SHP77 (cell line): ENCODE measurements at regions not wholly inside any gene's neighbourhood (a gene's known extent, or its start where the extent isn't known, plus 50 kb on each side); places are given as distances from the start of the nearest gene placed in this dataset.
"Not testable (repeated sequence)": the region's sequence is repeated elsewhere in the genome, so short reads cannot be mapped to it uniquely, and the experiment has no call there.

Experiments used
- DNase-seq, 2 experiments: peaks; one replicate each; lab custom pipeline; 2025; lab: John Stamatoyannopoulos, UW

DNA sequence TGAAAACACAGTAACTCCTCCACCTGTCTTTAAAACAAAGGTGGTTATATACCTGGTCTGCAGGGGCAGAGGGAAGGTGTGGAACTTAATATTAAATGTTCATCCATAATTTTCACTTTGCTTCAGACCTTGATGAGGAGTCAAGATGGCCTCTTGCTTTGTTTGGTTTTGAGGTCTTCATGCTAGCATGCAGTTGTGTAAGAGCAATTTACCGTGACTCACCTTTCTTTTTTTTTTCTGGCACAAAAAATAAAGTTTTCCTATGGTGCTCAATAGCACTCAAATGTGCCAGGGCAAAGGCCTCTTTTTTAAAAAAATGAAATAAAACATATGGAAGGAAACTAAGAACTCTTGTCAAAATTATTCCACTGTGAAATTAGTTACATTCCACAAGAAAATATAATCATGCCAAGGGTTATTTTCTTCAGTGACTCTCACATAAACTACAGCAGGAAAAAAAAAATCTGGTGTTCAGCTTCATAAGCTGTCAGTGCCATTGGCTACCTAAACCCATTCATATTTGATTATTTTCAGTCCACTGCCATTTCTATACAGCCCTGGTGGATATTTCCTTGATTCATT, 128.2 kb downstream of the SLC7A11 start:
- DNase-seq = no peak

DNA sequence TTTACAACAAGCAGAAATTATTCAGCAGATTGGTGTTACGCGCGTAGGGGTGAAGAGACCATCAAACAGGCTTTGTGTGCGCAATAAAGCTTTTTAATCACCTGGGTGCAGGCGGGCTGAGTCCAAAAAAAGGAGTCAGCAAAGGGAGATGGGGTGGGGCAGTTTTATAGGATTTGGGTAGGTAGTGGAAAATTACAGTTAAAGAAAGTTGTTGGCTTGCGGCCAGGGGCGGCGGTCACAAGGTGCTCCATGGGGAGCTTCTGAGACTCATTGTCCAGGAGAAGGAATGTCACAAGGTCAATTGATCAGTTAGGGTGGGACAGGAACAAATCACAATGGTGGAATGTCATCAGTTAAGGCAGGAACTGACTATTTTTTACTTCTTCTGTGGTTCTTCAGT, 129.3 kb downstream of the SLC7A11 start:
- DNase-seq = not testable (repeated sequence)

- no peak for DNase-seq
These were observed 129.8 kb downstream of the SLC7A11 start for GRCh38 chr4:138112389-138112788.

GRCh38 chr4:138111462-138112000, 130.6 kb downstream of the SLC7A11 start:
- no peak for DNase-seq

- DNase-seq = no peak
These were observed 131.3 kb downstream of the SLC7A11 start for GRCh38 chr4:138110815-138111214.

GRCh38 chr4:138107023-138107422, 135.1 kb downstream of the SLC7A11 start:
- DNase-seq = no peak

DNA sequence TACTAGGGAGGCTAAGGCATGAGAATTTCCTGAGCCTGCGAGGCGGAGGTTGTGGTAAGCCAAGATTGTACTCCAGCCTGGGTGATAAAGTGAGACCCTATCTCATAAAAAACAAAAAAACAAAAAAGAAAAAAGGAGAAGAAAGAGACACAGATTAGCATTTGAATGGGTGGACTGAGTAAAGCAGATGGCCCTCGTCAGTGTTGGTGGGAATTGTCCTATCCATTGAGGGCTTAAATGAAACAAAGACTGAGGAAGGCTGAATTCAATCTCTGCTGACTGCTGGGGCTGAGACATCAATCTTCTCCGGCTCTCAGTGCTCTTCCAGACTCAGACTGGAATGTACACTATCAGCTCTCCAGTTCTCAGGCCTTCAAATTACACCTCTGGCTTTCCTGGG, 136.8 kb downstream of the SLC7A11 start:
- DNase-seq = no peak

- no peak for DNase-seq
These were observed 137.9 kb downstream of the SLC7A11 start for GRCh38 chr4:138104284-138104680.

- no peak for DNase-seq
These were observed 138.4 kb downstream of the SLC7A11 start for GRCh38 chr4:138103597-138104283.

GRCh38 chr4:138099385-138099784, 142.8 kb downstream of the SLC7A11 start:
- no peak for DNase-seq

- no peak for DNase-seq
These were observed 144.1 kb downstream of the SLC7A11 start for GRCh38 chr4:138097912-138098600.

GRCh38 chr4:138096384-138097062, 145.6 kb downstream of the SLC7A11 start:
- DNase-seq = no peak

GRCh38 chr4:138095378-138095777, 146.8 kb downstream of the SLC7A11 start:
- no peak for DNase-seq

DNA sequence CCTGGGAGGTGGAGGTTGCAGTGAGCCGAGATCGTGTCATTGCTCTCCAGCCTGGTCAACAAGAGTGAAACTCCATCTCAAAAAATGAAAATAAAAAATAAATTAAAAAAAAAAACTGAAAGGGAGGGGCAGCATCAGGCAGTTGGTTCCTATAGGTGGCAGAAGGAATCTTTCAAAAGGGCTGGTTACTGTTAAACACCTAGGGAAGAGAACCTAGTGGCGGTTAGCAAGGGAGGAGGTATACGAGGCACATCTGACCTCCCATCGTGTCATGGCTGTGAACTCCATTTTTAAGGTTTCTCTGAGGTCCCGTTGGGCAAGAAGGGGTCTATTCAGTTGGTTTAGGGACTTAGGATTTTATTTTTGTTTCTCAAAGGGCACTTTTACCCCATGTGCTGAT, 150.1 kb downstream of the SLC7A11 start:
- DNase-seq = no peak

DNA sequence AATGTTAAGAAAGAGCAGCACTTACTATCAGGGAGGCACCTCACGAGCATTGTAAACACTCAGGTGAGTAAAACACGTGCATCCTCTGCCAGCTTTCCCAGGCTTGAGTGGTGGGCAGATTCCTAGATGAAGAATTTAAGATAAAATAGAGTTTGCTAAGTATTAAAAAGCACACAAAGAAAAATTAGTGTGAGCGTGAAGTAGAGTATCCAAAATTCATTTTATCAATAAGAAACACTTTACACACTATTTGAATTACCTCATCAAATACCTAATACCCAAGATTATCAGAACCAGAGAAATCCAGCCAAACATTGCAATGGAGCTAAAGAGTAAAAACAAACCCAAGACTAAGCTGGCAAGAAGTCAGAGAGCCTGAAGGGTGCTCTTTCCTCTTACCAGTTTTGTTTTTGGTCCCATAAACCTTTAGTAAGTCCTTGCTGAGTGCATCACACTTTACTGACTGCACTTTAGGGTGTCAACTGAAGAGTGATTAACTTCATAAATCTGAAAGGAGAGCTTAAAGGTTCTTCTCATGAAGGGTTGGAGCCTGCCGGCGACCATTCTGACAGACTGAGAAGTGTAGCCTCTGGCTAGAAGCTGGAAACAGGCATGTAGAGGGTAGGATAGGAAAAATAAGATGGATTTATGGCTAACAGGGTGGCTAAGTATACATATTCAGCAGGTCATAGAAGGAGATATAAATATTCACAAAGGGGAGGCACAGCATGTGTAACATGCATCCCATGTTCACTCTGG, 151.1 kb downstream of the SLC7A11 start:
- DNase-seq = no peak

GRCh38 chr4:138090150-138090917, 151.8 kb downstream of the SLC7A11 start:
- peak; percentile 30 to 39 for DNase-seq

DNA sequence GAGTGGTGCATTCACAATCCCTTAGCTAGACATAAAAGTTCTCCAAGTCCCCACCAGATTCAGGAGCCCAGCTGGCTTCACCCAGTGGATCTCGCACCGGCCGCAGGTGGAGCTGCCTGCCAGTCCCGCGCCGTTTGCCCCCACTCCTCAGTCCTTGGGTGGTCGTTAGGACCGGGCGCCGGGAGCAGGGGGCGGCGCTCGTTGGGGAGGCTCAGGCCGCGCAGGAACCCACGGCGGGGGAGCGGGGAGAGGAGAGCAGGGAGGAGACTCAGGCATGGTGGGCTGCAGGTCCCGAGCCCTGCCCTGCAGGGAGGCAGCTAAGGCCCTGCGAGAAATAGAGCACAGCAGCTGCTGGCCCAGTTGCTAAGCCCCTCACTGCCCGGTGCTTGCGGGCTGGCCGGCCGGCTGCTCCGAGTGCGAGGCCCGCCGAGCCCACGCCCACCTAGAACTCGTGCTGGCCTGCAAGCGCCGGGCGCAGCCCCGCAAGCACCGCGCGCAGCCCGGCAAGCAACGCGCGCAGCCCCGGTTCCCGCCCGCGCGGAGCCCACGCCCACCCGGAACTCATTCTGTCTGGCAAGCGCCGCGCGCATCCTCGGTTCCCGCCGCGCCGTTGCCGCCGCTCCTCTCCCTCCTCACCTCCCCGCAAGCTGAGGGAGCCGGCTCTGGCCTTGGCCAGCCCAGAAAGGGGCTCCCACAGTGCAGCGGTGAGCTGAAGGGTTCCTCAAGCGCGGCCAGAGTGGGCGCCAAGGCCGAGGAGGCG, 153.5 kb downstream of the SLC7A11 start:
- DNase-seq = no peak

DNA sequence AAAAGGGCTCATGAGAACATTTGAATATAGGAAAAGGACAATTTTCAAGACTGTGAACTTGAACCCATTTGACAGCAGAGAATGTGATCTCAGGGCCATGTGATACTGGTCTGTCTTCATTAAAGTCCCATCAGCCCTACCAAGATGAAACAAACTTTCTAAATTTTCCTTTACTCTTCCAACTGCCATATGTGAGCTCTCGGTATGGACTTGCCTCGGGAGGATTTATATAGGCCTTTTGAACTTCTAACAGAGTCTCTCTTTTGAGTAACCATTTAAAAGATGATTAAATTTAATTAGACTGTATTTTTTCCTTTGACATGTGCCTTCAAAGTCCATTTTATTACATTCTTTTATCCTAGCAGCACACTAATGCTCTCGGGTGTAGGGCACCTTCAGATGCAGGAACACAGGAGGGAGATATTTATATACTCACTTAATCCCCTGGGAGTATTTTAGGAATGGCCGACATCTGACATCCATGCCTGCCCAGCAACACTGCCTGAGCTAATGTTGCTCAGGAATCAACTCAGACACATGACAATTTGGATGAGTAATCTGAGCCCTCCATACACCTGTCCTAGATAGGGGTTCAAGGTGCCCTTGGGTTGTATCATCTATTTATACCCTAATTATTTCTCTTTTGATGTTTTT, 155.0 kb downstream of the SLC7A11 start:
- no peak for DNase-seq

GRCh38 chr4:138086611-138087041, 155.5 kb downstream of the SLC7A11 start:
- DNase-seq = no peak
